ENCODE measurements at regions not wholly inside any gene's neighbourhood (a gene's known extent, or its start where the extent isn't known, plus 50 kb on each side); places are given as distances from the start of the nearest gene placed in this dataset.

- no peak for ATAC-seq
- intact Hi-C loops (cut with DNase I; ENCODE audit: low total_unique reads), result no loop called here
- Histone ChIP-seq H3K9me3 (no peaks in the 10 kb centered on the region), H3K4me3 (no peak overlapping the region), H3K27me3 (no peaks in the 10 kb centered on the region), H3K4me1 (no peaks in the 10 kb centered on the region), H3K36me3 (no peaks in the 10 kb centered on the region), H3K27ac (no peak overlapping the region)
- in situ Hi-C loops (cut with MboI; ENCODE audit: low sequenced_read_pairs in 4 of 4), result no loop called here
- TF ChIP-seq POLR2A (IDR thresholded peaks at IDR 0.05) (no peak), CTCF (IDR thresholded peaks at IDR 0.05 in 4 of 5, conservative IDR thresholded peaks at IDR 0.05 in 1 of 5) (no peak)
- DNase-seq, result no peak
Observed at GRCh38 chr1:30410153-30410851, 313.1 kb downstream of the MATN1 start.

- no peak overlapping the region for H3K4me3 ChIP-seq
- in situ Hi-C loops (cut with MboI; ENCODE audit: low sequenced_read_pairs in 4 of 4) (loop anchor here in 3 of 4 donors (5.0 to 10.0 kb wide), 2 partner anchors 1015 to 1017 kb away; no protein-coding TSS in a partner anchor), intact Hi-C loops (cut with DNase I; ENCODE audit: low total_unique reads) (loop anchor here (2.0 to 5.0 kb wide), 2 partner anchors 111 to 163 kb away; no protein-coding TSS in a partner anchor)
- no peaks in the 10 kb centered on the region for H3K27me3 ChIP-seq
- DNase-seq (no peak), ATAC-seq (no peak)
- no peaks in the 10 kb centered on the region for H3K36me3 ChIP-seq
- no peak overlapping the region for H3K27ac ChIP-seq
- H3K9me3 ChIP-seq, result no peaks in the 10 kb centered on the region
- H3K4me1 ChIP-seq, result no peaks in the 10 kb centered on the region
- TF ChIP-seq POLR2A (IDR thresholded peaks at IDR 0.05) (no peak), CTCF (IDR thresholded peaks at IDR 0.05 in 4 of 5, conservative IDR thresholded peaks at IDR 0.05 in 1 of 5) (no peak)
Observed at GRCh38 chr1:30409476-30410152, 313.8 kb downstream of the MATN1 start.

GRCh38 chr1:30407865-30408580, 315.4 kb downstream of the MATN1 start:
- no peaks in the 10 kb centered on the region for H3K27me3 ChIP-seq
- ATAC-seq (no peak), DNase-seq (no peak)
- no peak for TF ChIP-seq POLR2A (IDR thresholded peaks at IDR 0.05)
- no peak for TF ChIP-seq CTCF (IDR thresholded peaks at IDR 0.05 in 4 of 5, conservative IDR thresholded peaks at IDR 0.05 in 1 of 5)
- in situ Hi-C loops (cut with MboI; ENCODE audit: low sequenced_read_pairs in 4 of 4) (loop anchor here in 3 of 4 donors (5.0 to 10.0 kb wide), 2 partner anchors 1013 to 1016 kb away; no protein-coding TSS in a partner anchor), intact Hi-C loops (cut with DNase I; ENCODE audit: low total_unique reads) (loop anchor here (2.0 to 5.0 kb wide), 2 partner anchors 113 to 164 kb away; no protein-coding TSS in a partner anchor)
- no peaks in the 10 kb centered on the region for H3K4me1 ChIP-seq
- H3K9me3 ChIP-seq, result no peaks in the 10 kb centered on the region
- H3K27ac ChIP-seq, result no peak overlapping the region
- no peaks in the 10 kb centered on the region for H3K36me3 ChIP-seq
- H3K4me3 ChIP-seq, result no peak overlapping the region

GRCh38 chr1:30406996-30407864, 316.2 kb downstream of the MATN1 start:
- no peak for ATAC-seq
- H3K9me3 ChIP-seq, result no peaks in the 10 kb centered on the region
- no peak for DNase-seq
- H3K27me3 ChIP-seq, result no peaks in the 10 kb centered on the region
- intact Hi-C loops (cut with DNase I; ENCODE audit: low total_unique reads), result loop anchor here (5.0 kb wide), 1 partner anchor 165 kb away; no protein-coding TSS in a partner anchor
- H3K36me3 ChIP-seq, result no peaks in the 10 kb centered on the region
- no peak overlapping the region for H3K27ac ChIP-seq
- H3K4me1 ChIP-seq, result no peaks in the 10 kb centered on the region
- in situ Hi-C loops (cut with MboI; ENCODE audit: low sequenced_read_pairs in 4 of 4), result loop anchor here in 3 of 4 donors (5.0 to 10.0 kb wide), 2 partner anchors 1012 to 1015 kb away; no protein-coding TSS in a partner anchor
- H3K4me3 ChIP-seq, result no peak overlapping the region
- TF ChIP-seq CTCF (IDR thresholded peaks at IDR 0.05 in 4 of 5, conservative IDR thresholded peaks at IDR 0.05 in 1 of 5), result no peak
- no peak for TF ChIP-seq POLR2A (IDR thresholded peaks at IDR 0.05)

Measured in gastrocnemius medialis (tissue), 4 donors.